HUES48 (cell line): ENCODE measurements at regions not wholly inside any gene's neighbourhood (a gene's known extent, or its start where the extent isn't known, plus 50 kb on each side); places are given as distances from the start of the nearest gene placed in this dataset.

Experiments used
- H3K27ac ChIP-seq: one replicate; pipeline ENCODE4 v1.7.0; 2013; ENCODE audit warnings: low read depth, low read length, inconsistent platforms
- H3K27me3 ChIP-seq: 2 replicates; pipeline ENCODE4 v1.6.1; 2013; ENCODE audit warnings: mild to moderate bottlenecking, low read length; ENCODE audit not compliant: control insufficient read depth, insufficient read depth
- H3K36me3 ChIP-seq: 2 replicates; pipeline ENCODE4 v1.6.1; 2013; ENCODE audit warnings: low read length; ENCODE audit not compliant: control insufficient read depth, insufficient read depth
- H3K4me1 ChIP-seq: 2 replicates; pipeline ENCODE4 v1.6.1; 2013; ENCODE audit warnings: mild to moderate bottlenecking, low read length; ENCODE audit not compliant: control insufficient read depth, insufficient read depth
- H3K4me3 ChIP-seq: 2 replicates; pipeline ENCODE4 v1.5.1; 2013; ENCODE audit warnings: mild to moderate bottlenecking, low read depth, low read length
- H3K9ac ChIP-seq: 2 replicates; pipeline ENCODE4 v1.6.1; 2013; ENCODE audit warnings: mild to moderate bottlenecking, low read depth, low read length, moderate library complexity
- H3K9me3 ChIP-seq: 2 replicates; pipeline ENCODE4 v1.6.1; 2013; ENCODE audit warnings: low read length; ENCODE audit not compliant: control insufficient read depth, insufficient read depth

- no peaks in the 10 kb centered on the region for H3K27me3 ChIP-seq
- no peak overlapping the region for H3K27ac ChIP-seq
- no peaks in the 10 kb centered on the region for H3K9me3 ChIP-seq
- peaks cover 3% of the 10 kb centered on the region; the same call in 1 of the 2 replicates for H3K4me1 ChIP-seq
- H3K4me3 ChIP-seq = no peak overlapping the region
- no peaks in the 10 kb centered on the region for H3K36me3 ChIP-seq
- no peak overlapping the region for H3K9ac ChIP-seq
Observed at GRCh38 chr4:31974490-31975002, 1254.4 kb downstream of the PCDH7 start.

GRCh38 chr4:31979988-31980387 lies 1259.8 kb downstream of the PCDH7 start:
- H3K36me3 ChIP-seq = no peaks in the 10 kb centered on the region
- H3K4me1 ChIP-seq = no peaks in the 10 kb centered on the region
- H3K9me3 ChIP-seq = no peaks in the 10 kb centered on the region
- H3K4me3 ChIP-seq = no peak overlapping the region
- H3K27ac ChIP-seq = no peak overlapping the region
- H3K27me3 ChIP-seq = no peaks in the 10 kb centered on the region
- no peak overlapping the region for H3K9ac ChIP-seq

- no peaks in the 10 kb centered on the region for H3K9me3 ChIP-seq
- H3K9ac ChIP-seq = no peak overlapping the region
- H3K27ac ChIP-seq = no peak overlapping the region
Observed at GRCh38 chr4:31983246-31983645, 1263.1 kb downstream of the PCDH7 start.

GRCh38 chr4:31983677-31984076 lies 1263.5 kb downstream of the PCDH7 start:
- Histone ChIP-seq H3K36me3 (no peaks in the 10 kb centered on the region), H3K9ac (no peak overlapping the region), H3K27ac (no peak overlapping the region), H3K4me1 (no peaks in the 10 kb centered on the region), H3K4me3 (no peak overlapping the region), H3K27me3 (no peaks in the 10 kb centered on the region), H3K9me3 (no peaks in the 10 kb centered on the region)

More at GRCh38 chr4:31983246-31983645, 1263.1 kb downstream of the PCDH7 start:
- H3K4me1 ChIP-seq = no peaks in the 10 kb centered on the region
- no peaks in the 10 kb centered on the region for H3K36me3 ChIP-seq
- no peak overlapping the region for H3K4me3 ChIP-seq
- no peaks in the 10 kb centered on the region for H3K27me3 ChIP-seq

GRCh38 chr4:31984872-31985271 lies 1264.7 kb downstream of the PCDH7 start:
- no peak overlapping the region for H3K9ac ChIP-seq
- H3K9me3 ChIP-seq = no peaks in the 10 kb centered on the region
- no peak overlapping the region for H3K27ac ChIP-seq
- H3K36me3 ChIP-seq = no peaks in the 10 kb centered on the region
- H3K27me3 ChIP-seq = no peaks in the 10 kb centered on the region
- no peak overlapping the region for H3K4me3 ChIP-seq
- no peaks in the 10 kb centered on the region for H3K4me1 ChIP-seq

GRCh38 chr4:31995943-31996901 lies 1276.1 kb downstream of the PCDH7 start:
- H3K4me1 ChIP-seq = peaks cover 25% of the 10 kb centered on the region
- H3K27me3 ChIP-seq = no peaks in the 10 kb centered on the region
- no peaks in the 10 kb centered on the region for H3K9me3 ChIP-seq
- H3K4me3 ChIP-seq = no peak overlapping the region; the same call in 1 of the 2 replicates
- H3K36me3 ChIP-seq = no peaks in the 10 kb centered on the region
- no peak overlapping the region for H3K27ac ChIP-seq
- H3K9ac ChIP-seq = no peak overlapping the region

- H3K4me1 ChIP-seq = peaks cover 36% of the 10 kb centered on the region
- no peak overlapping the region for H3K27ac ChIP-seq
- no peaks in the 10 kb centered on the region for H3K36me3 ChIP-seq
- H3K9me3 ChIP-seq = no peaks in the 10 kb centered on the region
- H3K4me3 ChIP-seq = no peak overlapping the region
- H3K27me3 ChIP-seq = no peaks in the 10 kb centered on the region
- H3K9ac ChIP-seq = no peak overlapping the region
Observed at GRCh38 chr4:31998807-31999206, 1278.6 kb downstream of the PCDH7 start.

GRCh38 chr4:31999848-32000247 lies 1279.7 kb downstream of the PCDH7 start:
- Histone ChIP-seq H3K4me1 (peaks cover 30% of the 10 kb centered on the region), H3K9ac (no peak overlapping the region), H3K36me3 (no peaks in the 10 kb centered on the region), H3K27ac (no peak overlapping the region), H3K27me3 (no peaks in the 10 kb centered on the region), H3K9me3 (no peaks in the 10 kb centered on the region), H3K4me3 (no peak overlapping the region)

- Histone ChIP-seq H3K36me3 (no peaks in the 10 kb centered on the region), H3K4me1 (peaks cover 26% of the 10 kb centered on the region), H3K27ac (no peak overlapping the region), H3K9ac (no peak overlapping the region), H3K4me3 (no peak overlapping the region), H3K9me3 (no peaks in the 10 kb centered on the region), H3K27me3 (no peaks in the 10 kb centered on the region)
Observed at GRCh38 chr4:32000846-32001488, 1280.8 kb downstream of the PCDH7 start.

- H3K9me3 ChIP-seq = no peaks in the 10 kb centered on the region
- H3K4me3 ChIP-seq = no peak overlapping the region
- no peak overlapping the region; the same call in 1 of the 2 replicates for H3K9ac ChIP-seq
- no peak overlapping the region for H3K27ac ChIP-seq
- peaks cover 26% of the 10 kb centered on the region for H3K4me1 ChIP-seq
- no peaks in the 10 kb centered on the region for H3K36me3 ChIP-seq
- H3K27me3 ChIP-seq = no peaks in the 10 kb centered on the region
Observed at GRCh38 chr4:32002037-32002747, 1282.0 kb downstream of the PCDH7 start.
